Fibroblast of gingiva (primary cell): ENCODE measurements at regions not wholly inside any gene's neighbourhood (a gene's known extent, or its start where the extent isn't known, plus 50 kb on each side); places are given as distances from the start of the nearest gene placed in this dataset.
A peak's percentile ranks its signal among the peaks of the same experiment; 100 is the strongest.

Source experiments
- DNase-seq: peaks from one replicate; pipeline ENCODE4 v3.0.0-alpha.2; 2011; ENCODE audit warnings: low read depth

GRCh38 chr3:22940285-22940684 lies 262.8 kb upstream of the UBE2E2 start:
- no peak for DNase-seq

DNA sequence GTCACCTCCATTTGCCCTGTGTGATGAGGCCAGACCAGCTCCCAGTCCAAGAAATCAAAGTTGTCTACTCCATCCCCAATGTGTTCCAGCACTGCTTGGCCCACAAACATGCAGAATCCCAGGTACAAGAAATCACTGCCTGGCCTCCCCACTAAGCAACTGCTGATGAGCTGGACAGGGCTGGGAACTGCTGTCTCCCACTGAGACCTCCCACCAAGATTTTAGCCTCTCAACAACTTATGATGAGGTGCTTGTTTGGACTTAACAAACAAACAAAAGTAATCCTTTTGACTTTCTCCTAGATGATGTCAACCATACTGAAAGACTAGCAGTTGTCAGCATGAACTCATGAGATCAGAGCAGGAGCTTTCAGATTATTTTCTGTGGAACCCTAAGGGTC lies 260.1 kb upstream of the UBE2E2 start:
- DNase-seq, result no peak

GRCh38 chr3:22947851-22948250 lies 255.3 kb upstream of the UBE2E2 start:
- DNase-seq, result no peak

DNA sequence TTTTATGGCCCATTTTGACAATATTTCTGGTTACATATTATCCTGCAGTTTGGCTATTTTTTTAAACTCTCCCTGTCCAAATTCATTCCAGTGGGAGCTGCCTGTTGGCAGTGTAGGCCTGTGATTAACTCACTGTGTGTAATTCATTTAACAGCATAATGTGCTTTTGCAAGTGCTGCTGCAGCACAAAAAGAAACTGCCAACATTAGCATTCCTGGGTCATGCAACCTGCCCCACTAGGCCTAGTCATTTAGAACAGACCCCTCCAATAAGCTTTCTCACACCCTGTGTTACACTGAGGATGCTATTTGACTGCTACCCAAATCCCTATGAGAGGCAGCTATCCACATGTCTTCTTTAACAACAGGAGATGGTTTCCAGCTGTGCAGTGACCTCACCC lies 251.2 kb upstream of the UBE2E2 start:
- DNase-seq, result no peak

- no peak for DNase-seq
These were observed 250.3 kb upstream of the UBE2E2 start for GRCh38 chr3:22952860-22953259.

DNA sequence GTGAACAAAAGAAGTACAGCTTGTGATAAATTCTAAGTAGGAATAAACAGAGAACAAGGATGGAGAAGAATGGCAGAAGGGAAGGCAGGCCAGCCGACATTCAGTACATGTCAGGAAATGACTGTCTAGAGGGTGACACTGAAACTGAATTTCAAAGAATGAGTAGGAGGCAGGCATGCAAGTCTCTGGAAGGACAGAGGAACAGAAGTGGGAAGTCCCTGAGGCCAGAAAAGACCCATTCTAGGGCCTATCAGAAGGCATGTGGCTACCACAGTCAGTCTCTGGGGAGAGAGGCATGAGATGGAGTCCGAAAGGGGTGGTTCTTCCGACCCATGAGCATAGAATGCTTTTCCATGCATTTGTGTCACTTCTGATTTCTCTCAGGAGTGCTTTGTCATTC lies 243.5 kb upstream of the UBE2E2 start:
- no peak for DNase-seq

GRCh38 chr3:22960105-22960984 lies 242.8 kb upstream of the UBE2E2 start:
- DNase-seq, result peak; percentile 6

DNA sequence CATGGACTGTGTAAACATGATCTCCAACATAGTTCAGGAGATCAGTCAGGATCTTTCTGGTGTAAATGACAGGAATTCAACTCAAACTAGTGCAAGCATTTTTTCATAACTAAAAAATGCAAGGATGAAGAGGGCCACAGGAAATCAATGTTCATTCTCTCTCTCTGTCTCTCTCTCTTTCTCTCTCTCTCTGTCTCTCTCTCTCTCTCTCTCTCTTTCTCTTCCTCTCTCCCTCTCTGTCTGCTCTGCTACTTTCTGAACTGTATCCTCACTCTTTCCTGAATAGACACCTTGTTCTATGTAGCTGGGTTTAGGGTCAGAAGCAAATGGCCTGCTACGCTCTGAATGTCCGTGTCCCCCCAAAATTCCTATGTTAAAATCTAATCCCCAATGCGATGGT lies 240.9 kb upstream of the UBE2E2 start:
- no peak for DNase-seq

DNA sequence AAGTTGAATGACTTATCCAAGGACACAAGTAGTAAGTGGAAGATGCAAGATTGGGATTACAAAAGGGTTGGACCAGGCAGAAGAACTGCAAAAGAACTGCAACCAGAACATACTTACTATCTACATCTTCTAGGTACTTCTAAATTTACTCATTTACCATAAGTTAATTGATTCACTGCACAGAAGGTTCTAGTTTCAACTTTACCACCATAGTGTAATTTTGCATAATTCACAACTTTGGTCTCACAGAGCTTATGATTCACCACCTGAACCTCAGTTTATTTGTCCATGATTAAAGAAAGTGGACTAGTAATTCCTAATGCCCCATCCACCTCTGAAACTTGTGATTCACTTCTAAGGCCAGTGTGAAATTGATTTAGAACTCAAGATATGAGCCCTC lies 236.8 kb upstream of the UBE2E2 start:
- DNase-seq, result no peak

GRCh38 chr3:22969276-22969675 lies 233.9 kb upstream of the UBE2E2 start:
- no peak for DNase-seq

- no peak for DNase-seq
These were observed 231.6 kb upstream of the UBE2E2 start for GRCh38 chr3:22971497-22971896.

DNA sequence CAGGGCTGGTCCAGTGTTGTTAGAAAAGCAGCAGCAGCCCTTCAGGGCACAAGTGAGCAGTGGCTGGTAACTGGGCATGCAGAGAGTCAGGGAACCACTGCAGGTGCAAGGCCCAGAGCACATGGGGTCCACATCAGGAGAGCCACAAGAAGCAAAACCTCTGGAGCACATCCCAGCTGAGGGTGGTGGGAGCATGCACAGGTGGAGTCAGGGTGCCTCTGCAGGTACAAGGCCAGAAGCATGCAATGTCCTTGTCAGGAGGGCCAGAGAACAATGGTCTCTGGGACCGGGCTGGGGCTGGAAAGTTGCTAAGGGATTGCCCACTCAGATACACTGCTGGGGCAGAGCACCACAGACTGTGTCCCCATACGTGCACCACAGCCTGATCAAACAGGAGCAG lies 226.1 kb upstream of the UBE2E2 start:
- DNase-seq, result no peak

DNA sequence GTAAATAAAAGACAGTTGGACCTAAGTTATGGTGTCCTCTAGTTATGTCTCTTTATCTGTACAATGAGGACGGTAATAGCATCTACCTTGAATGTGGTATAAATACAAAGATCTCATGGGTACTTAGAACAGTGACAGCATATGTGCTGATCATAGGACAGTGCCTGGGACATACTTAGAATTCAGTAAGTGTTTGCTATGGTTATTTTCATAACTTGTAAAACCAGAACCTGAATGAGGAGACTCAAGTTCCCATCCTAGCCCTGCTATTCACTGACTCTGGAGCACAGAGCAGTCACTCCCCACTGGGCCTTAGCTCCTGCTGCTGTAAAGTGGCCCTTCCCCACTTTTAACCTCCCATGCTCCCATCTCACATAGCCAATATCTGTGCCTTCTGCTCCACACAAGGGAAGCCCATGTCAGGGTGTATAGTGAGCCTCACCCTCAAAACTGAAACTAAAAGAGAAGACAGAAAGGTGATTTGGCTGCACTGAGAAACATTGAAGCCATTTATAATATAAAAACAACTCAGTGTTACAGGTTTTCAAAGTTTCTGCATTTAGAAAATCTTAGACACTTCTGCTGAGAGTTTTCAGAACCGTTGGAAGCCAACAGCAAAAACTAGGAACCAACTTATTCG lies 225.4 kb upstream of the UBE2E2 start:
- DNase-seq, result no peak

- DNase-seq, result no peak
These were observed 223.5 kb upstream of the UBE2E2 start for GRCh38 chr3:22979581-22979980.

GRCh38 chr3:22980346-22980745 lies 222.8 kb upstream of the UBE2E2 start:
- no peak for DNase-seq

GRCh38 chr3:22981166-22981565 lies 222.0 kb upstream of the UBE2E2 start:
- DNase-seq, result no peak

- DNase-seq, result no peak
These were observed 221.3 kb upstream of the UBE2E2 start for GRCh38 chr3:22981861-22982260.

GRCh38 chr3:22982981-22983587 lies 220.0 kb upstream of the UBE2E2 start:
- DNase-seq, result no peak

GRCh38 chr3:22986958-22987357 lies 216.2 kb upstream of the UBE2E2 start:
- DNase-seq, result no peak

GRCh38 chr3:22988566-22988965 lies 214.6 kb upstream of the UBE2E2 start:
- DNase-seq, result no peak

GRCh38 chr3:22989716-22990115 lies 213.4 kb upstream of the UBE2E2 start:
- DNase-seq, result no peak

- DNase-seq, result no peak
These were observed 212.6 kb upstream of the UBE2E2 start for GRCh38 chr3:22990291-22991200.
